K562 (cell line): ENCODE measurements at regions not wholly inside any gene's neighbourhood (a gene's known extent, or its start where the extent isn't known, plus 50 kb on each side); places are given as distances from the start of the nearest gene placed in this dataset.

Experiments
- ATAC-seq: fragments of 200-7000 bp; cut with Tn5 transposase; 3 replicates; pipeline ENCODE4 v1.9.1; 2020; ENCODE audit warnings: moderate library complexity
- BruUV-seq: library from RNA; stranded (reverse); fragments of 400-500 nt; replicated peaks from 2 replicates; lab custom pipeline; 2021; lab: Mats Ljungman, UMichigan
- CTCF ChIA-PET: fragments of 300-600 bp; formaldehyde crosslinking; extraction: SDS; loops from one replicate; lab custom pipeline; 2021; ENCODE audit warnings: low intra/inter-chr PET ratio; lab: Yijun Ruan, JAX
- POLR2A ChIA-PET: fragments of 300-600, 350-650 bp; sonication (Branson Sonifier 250); formaldehyde crosslinking; extraction: SDS; loops from one replicate; lab custom pipeline; 2021; ENCODE audit warnings: antibody characterized with exemption, inconsistent platforms; lab: Yijun Ruan, JAX
- DNase-seq, 4 experiments: peaks; one replicate each; pipeline versions ENCODE4 v3.0.0 to v3.0.0-alpha.2; 2011 to 2018; ENCODE audit warnings: low spot score in 3 of 4, mixed read lengths in 3 of 4; ENCODE audit errors: extremely low read depth in 1 of 4
- FAIRE-seq: peaks from 2 replicates; lab custom pipeline; 2011; peaks lifted over from hg19 to GRCh38; lab: Jason Lieb, UNC
- H2AFZ ChIP-seq: 2 replicates; pipeline ENCODE4 v1.6.0; 2011; ENCODE audit warnings: low read depth, low read length, control low read depth, inconsistent platforms
- H3K27ac ChIP-seq: fragments of 200-600 bp; 3 replicates; pipeline ENCODE4 v1.8.0; 2011; ENCODE audit warnings: low read depth, mild to moderate bottlenecking, control low read depth, inconsistent platforms, low read length, moderate library complexity, mixed read lengths; ENCODE audit errors: extremely low read depth
- H3K27me3 ChIP-seq, 2 experiments: fragments of 300-600 bp in 1 of 2; 2 replicates in 1 of 2; 3 replicates in 1 of 2; pipeline versions ENCODE4 v1.6.0 to v1.8.0; 2011; ENCODE audit warnings: inconsistent platforms in 2 of 2, low read length in 2 of 2, mild to moderate bottlenecking in 1 of 2, mixed read lengths in 1 of 2, moderate library complexity in 1 of 2; ENCODE audit not compliant: control insufficient read depth in 2 of 2, insufficient read depth in 2 of 2
- H3K36me3 ChIP-seq: fragments of 300-600 bp; 3 replicates; pipeline ENCODE4 v1.8.0; 2011; ENCODE audit warnings: mild to moderate bottlenecking, low read length, inconsistent platforms; ENCODE audit not compliant: control insufficient read depth, insufficient read depth
- H3K4me1 ChIP-seq, 2 experiments: fragments of 200-600 bp in 1 of 2; replicated peaks in 1 of 2; 2 replicates in 1 of 2; 3 replicates in 1 of 2; pipeline versions ENCODE4 v1.5.1 to v1.8.0; 2011; ENCODE audit warnings: inconsistent platforms in 2 of 2, low read length in 2 of 2, mild to moderate bottlenecking in 1 of 2, mixed read lengths in 1 of 2, moderate library complexity in 1 of 2; ENCODE audit not compliant: control insufficient read depth in 2 of 2, insufficient read depth in 2 of 2
- H3K4me2 ChIP-seq: 2 replicates; pipeline ENCODE4 v1.6.1; 2011; ENCODE audit warnings: low read length, control low read depth, inconsistent platforms, mixed read lengths; ENCODE audit not compliant: insufficient read depth
- H3K4me3 ChIP-seq: fragments of 200-600 bp; sonication (generic), shearing (Covaris generic); 2 replicates; pipeline ENCODE4 v1.5.1; 2016; ENCODE audit warnings: control low read depth, inconsistent platforms
- H3K79me2 ChIP-seq: fragments of 200-600 bp; 3 replicates; pipeline ENCODE4 v1.8.0; 2011; ENCODE audit warnings: low read length, inconsistent platforms; ENCODE audit not compliant: control insufficient read depth, insufficient read depth
- H3K9ac ChIP-seq, 2 experiments: 2 replicates each; pipeline versions ENCODE4 v1.6.0 to v1.6.1; 2011; ENCODE audit warnings: low read depth in 2 of 2, low read length in 2 of 2, control low read depth in 1 of 2, inconsistent platforms in 1 of 2, mild to moderate bottlenecking in 1 of 2, mixed read lengths in 1 of 2; ENCODE audit not compliant: insufficient read depth in 1 of 2
- H3K9me1 ChIP-seq: one replicate; pipeline ENCODE4 v1.6.0; 2011; ENCODE audit warnings: inconsistent platforms, mild to moderate bottlenecking, low read length, moderate library complexity; ENCODE audit not compliant: control insufficient read depth, insufficient read depth
- H3K9me3 ChIP-seq: replicated peaks from 2 replicates; pipeline ENCODE4 v1.5.1; 2011; ENCODE audit warnings: low read depth, low read length, inconsistent platforms; ENCODE audit not compliant: control insufficient read depth, insufficient read depth
- H4K20me1 ChIP-seq: replicated peaks from 2 replicates; pipeline ENCODE4 v1.6.1; 2011; ENCODE audit warnings: low read length, inconsistent platforms, mixed read lengths; ENCODE audit not compliant: control insufficient read depth, insufficient read depth
- BRD4 ChIP-seq: fragments of 200-600 bp; sonication (generic); IDR thresholded peaks from 2 replicates; pipeline ENCODE4 v1.6.1; 2017; ENCODE audit warnings: inconsistent platforms
- HIVEP1 ChIP-seq: fragments of 250-450 bp; sonication (Bioruptor Pico); IDR thresholded peaks from 2 replicates; pipeline ENCODE4 v1.4.0; 2020; ENCODE audit warnings: mild to moderate bottlenecking
- NR3C1 ChIP-seq: sonication (generic); formaldehyde crosslinking; IDR thresholded peaks from 2 replicates; pipeline ENCODE4 v1.8.1; 2022; ENCODE audit warnings: missing genetic modification reagents
- OTX1 ChIP-seq: fragments of 450-650 bp; formaldehyde crosslinking; IDR thresholded peaks from 2 replicates; pipeline ENCODE4 v1.4.0; 2022; ENCODE audit warnings: mild to moderate bottlenecking
- TOE1 ChIP-seq, 2 experiments: fragments of 450-650 bp in 1 of 2; sonication (generic) in 1 of 2; formaldehyde crosslinking in 1 of 2; IDR thresholded peaks; 2 replicates each; pipeline versions ENCODE4 v1.7.1 to v1.8.0; 2016 to 2022; ENCODE audit warnings: borderline replicate concordance in 2 of 2, mild to moderate bottlenecking in 2 of 2, antibody characterized with exemption in 1 of 2, inconsistent platforms in 1 of 2, low read depth in 1 of 2, missing genetic modification reagents in 1 of 2, moderate library complexity in 1 of 2
- YBX1 ChIP-seq: fragments of 450-650 bp; IDR thresholded peaks from 2 replicates; pipeline ENCODE4 v1.7.1; 2016; ENCODE audit warnings: mild to moderate bottlenecking
- ZNF217 ChIP-seq: sonication (generic); formaldehyde crosslinking; IDR thresholded peaks from 2 replicates; pipeline ENCODE4 v1.8.0; 2022; ENCODE audit warnings: mild to moderate bottlenecking, missing genetic modification reagents
- ZNF695 ChIP-seq: fragments of 450-650 bp; formaldehyde crosslinking; IDR thresholded peaks from 2 replicates; pipeline ENCODE4 v1.4.0; 2020; ENCODE audit warnings: mild to moderate bottlenecking, moderate library complexity
- WGBS: fragments of 100-300 bp; shearing (Covaris generic); methylation state at CpG from one replicate; pipeline ENCODE4 v1.1.6; 2016; ENCODE audit warnings: low coverage, mixed read lengths; ENCODE audit not compliant: insufficient coverage; ENCODE audit errors: missing lambda C conversion rate; 5-methylcytosine and 5-hydroxymethylcytosine counted together
- in situ Hi-C: fragments of 300-500 bp; cut with MboI; formaldehyde crosslinking; loops from 4 replicates; pipeline ENCODE4 v1.15.0; 2018; ENCODE audit warnings: inconsistent platforms, mixed read lengths
- intact Hi-C: fragments of 100-400 bp; cut with micrococcal nuclease; formaldehyde crosslinking; loops from 2 replicates; pipeline ENCODE4 v1.14.2; 2022
- TF ChIP-seq, protein P1 (sequence below), 2 experiments: IDR thresholded peaks; 2 replicates each; pipeline ENCODE4 v1.6.1; 2011; ENCODE audit warnings: borderline replicate concordance in 1 of 2, control low read depth in 1 of 2, low read depth in 1 of 2, low read length in 1 of 2, mild to moderate bottlenecking in 1 of 2, mixed read lengths in 1 of 2, moderate library complexity in 1 of 2; ENCODE audit not compliant: insufficient read depth in 1 of 2, insufficient read length in 1 of 2, poor library complexity in 1 of 2, severe bottlenecking in 1 of 2; ENCODE audit errors: extremely low read depth in 1 of 2
- TF ChIP-seq, protein P2 (sequence below): fragments of 450-650 bp; IDR thresholded peaks from 2 replicates; pipeline ENCODE4 v1.6.1; 2016; ENCODE audit warnings: missing biosample characterization, missing genetic modification characterization

DNA sequence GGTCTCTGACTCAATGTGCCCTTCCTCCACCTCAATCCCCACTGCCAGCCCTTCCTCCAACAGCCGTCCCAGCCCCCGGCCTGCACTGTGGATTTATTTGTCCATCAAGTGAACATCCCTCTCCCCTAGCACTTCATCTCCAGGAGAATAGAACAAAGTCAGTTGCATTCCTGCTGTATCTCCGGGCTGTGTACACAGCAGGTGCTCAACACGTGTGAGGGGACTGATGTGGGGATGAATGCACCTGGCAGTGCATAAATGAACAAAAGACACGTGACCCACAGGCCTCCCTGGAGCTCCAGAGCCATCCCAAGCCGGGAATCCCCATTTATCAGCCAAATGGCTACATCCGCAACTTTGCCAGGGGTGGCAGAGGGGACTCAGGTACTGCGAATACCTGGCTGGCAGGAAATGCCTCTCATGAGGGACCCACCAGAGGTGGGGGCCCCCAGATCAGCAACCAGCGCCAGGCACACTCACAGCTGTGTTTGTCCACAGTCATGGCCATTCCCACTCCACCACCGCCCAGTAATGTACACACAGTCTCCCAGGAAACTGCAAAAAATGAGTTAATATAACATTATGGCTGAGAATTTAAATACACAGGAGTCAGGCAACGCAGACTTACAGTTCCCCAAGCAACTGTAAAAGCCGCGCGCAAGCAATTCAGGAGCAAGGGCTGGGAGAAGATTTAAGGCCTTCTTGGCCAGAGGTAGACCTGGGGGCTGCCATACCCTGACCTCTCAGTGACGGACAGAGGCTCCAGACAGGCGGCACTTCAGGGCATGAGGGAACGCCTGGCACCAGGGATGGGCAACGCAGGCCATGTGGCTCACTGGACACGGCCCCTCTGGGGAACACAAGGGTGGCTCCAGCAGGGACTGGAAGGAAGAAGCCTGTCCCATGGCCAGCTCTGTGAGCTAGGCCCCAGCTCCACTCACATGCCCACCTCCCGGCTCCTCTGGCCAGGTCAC, 50.3 kb upstream of the TCF20 start:
- in situ Hi-C loops, result no loop called here
- H3K4me1 ChIP-seq, result peaks cover 6 to 24% of the 10 kb centered on the region in 2 experiments; a peak in 4 of 5 replicates
- ChIA-PET CTCF (no interaction called here), POLR2A (interaction anchor here (0.6 kb wide), 1 partner anchor 169 kb away, joined by 3 read pairs; no protein-coding TSS in a partner anchor)
- FAIRE-seq (no peak), ATAC-seq (no peak)
- H3K36me3 ChIP-seq, result no peaks in the 10 kb centered on the region
- H3K9me1 ChIP-seq, result no peaks in the 10 kb centered on the region
- H3K9me3 ChIP-seq, result no peaks in the 10 kb centered on the region
- WGBS, result 50% methylated on average over 18 of the region's 20 CpGs
- no peak overlapping the region for H2AFZ ChIP-seq
- no TSS peak for BruUV-seq
- H3K4me2 ChIP-seq, result no peak overlapping the region
- TF ChIP-seq, protein P1, sequence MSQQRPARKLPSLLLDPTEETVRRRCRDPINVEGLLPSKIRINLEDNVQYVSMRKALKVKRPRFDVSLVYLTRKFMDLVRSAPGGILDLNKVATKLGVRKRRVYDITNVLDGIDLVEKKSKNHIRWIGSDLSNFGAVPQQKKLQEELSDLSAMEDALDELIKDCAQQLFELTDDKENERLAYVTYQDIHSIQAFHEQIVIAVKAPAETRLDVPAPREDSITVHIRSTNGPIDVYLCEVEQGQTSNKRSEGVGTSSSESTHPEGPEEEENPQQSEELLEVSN (IDR thresholded peaks at IDR 0.05; ENCODE audit: borderline replicate concordance in 1 of 2, extremely low read depth in 1 of 2, insufficient read depth in 1 of 2, insufficient read length in 1 of 2, low read depth in 1 of 2, low read length in 1 of 2, poor library complexity in 1 of 2, severe bottlenecking in 1 of 2), result no peak
- TF ChIP-seq ZNF695 (CRISPR knock-in tag), result no peak
- no peak for TF ChIP-seq ZNF217 (CRISPR knock-in tag)
- TF ChIP-seq NR3C1 (CRISPR knock-in tag), result no peak
- TF ChIP-seq TOE1 (IDR thresholded peaks at IDR 0.05; ENCODE audit: borderline replicate concordance), result no peak
- no peak for TF ChIP-seq TOE1 (CRISPR knock-in tag; IDR thresholded peaks at IDR 0.05; ENCODE audit: borderline replicate concordance, low read depth)
- TF ChIP-seq HIVEP1, result no peak
- TF ChIP-seq, protein P2, sequence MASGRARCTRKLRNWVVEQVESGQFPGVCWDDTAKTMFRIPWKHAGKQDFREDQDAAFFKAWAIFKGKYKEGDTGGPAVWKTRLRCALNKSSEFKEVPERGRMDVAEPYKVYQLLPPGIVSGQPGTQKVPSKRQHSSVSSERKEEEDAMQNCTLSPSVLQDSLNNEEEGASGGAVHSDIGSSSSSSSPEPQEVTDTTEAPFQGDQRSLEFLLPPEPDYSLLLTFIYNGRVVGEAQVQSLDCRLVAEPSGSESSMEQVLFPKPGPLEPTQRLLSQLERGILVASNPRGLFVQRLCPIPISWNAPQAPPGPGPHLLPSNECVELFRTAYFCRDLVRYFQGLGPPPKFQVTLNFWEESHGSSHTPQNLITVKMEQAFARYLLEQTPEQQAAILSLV, result no peak
- no peak for TF ChIP-seq YBX1
- TF ChIP-seq BRD4, result no peak
- no peak for TF ChIP-seq OTX1
- TF ChIP-seq, all 486 proteins: peak for 0
- no peaks in the 10 kb centered on the region; a peak in 1 of 5 replicates for H3K27me3 ChIP-seq
- H3K27ac ChIP-seq, result no peak overlapping the region
- H3K79me2 ChIP-seq, result no peaks in the 10 kb centered on the region
- H3K9ac ChIP-seq, result no peak overlapping the region
- intact Hi-C loops, result no loop called here
- no peaks in the 10 kb centered on the region for H4K20me1 ChIP-seq
- DNase-seq, result no peak
- H3K4me3 ChIP-seq, result no peak overlapping the region
